Body of pancreas (tissue), 4 donors: ENCODE measurements at regions not wholly inside any gene's neighbourhood (a gene's known extent, or its start where the extent isn't known, plus 50 kb on each side); places are given as distances from the start of the nearest gene placed in this dataset.

Source experiments
- POLR2A ChIP-seq, 3 donors: fragments of 450-650 bp; IDR thresholded peaks; one replicate each; pipeline ENCODE4 v1.6.1; 2016; ENCODE audit warnings: antibody characterized with exemption in 3 of 3, mild to moderate bottlenecking in 2 of 3
- TF ChIP-seq, protein P1 (sequence below), 7 experiments: fragments of 450-650 bp in 4 of 7; fragments of 200-600 bp in 3 of 7; sonication (generic) in 3 of 7; IDR thresholded peaks; one replicate each; pipeline ENCODE4 v1.5.1; 2016 to 2019; ENCODE audit warnings: antibody characterized with exemption in 7 of 7

- TF ChIP-seq, protein P1, sequence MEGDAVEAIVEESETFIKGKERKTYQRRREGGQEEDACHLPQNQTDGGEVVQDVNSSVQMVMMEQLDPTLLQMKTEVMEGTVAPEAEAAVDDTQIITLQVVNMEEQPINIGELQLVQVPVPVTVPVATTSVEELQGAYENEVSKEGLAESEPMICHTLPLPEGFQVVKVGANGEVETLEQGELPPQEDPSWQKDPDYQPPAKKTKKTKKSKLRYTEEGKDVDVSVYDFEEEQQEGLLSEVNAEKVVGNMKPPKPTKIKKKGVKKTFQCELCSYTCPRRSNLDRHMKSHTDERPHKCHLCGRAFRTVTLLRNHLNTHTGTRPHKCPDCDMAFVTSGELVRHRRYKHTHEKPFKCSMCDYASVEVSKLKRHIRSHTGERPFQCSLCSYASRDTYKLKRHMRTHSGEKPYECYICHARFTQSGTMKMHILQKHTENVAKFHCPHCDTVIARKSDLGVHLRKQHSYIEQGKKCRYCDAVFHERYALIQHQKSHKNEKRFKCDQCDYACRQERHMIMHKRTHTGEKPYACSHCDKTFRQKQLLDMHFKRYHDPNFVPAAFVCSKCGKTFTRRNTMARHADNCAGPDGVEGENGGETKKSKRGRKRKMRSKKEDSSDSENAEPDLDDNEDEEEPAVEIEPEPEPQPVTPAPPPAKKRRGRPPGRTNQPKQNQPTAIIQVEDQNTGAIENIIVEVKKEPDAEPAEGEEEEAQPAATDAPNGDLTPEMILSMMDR (IDR thresholded peaks at IDR 0.05): no peak
- TF ChIP-seq POLR2A (IDR thresholded peaks at IDR 0.05): no peak
Measured at GRCh38 chr4:3364634-3365314, 72.0 kb downstream of the RGS12 start.
